A549 (cell line): ENCODE measurements at regions not wholly inside any gene's neighbourhood (a gene's known extent, or its start where the extent isn't known, plus 50 kb on each side); places are given as distances from the start of the nearest gene placed in this dataset.

Source experiments
- CEBPB ChIP-seq, 2 experiments: fragments of >200 bp in 1 of 2; sonication (Bioruptor Twin) in 1 of 2; formaldehyde crosslinking in 1 of 2; IDR thresholded peaks; 2 replicates each; pipeline ENCODE4 v1.6.1; 2012 to 2016
- CTCF ChIP-seq: fragments of >200 bp; sonication (Bioruptor Twin); formaldehyde crosslinking; IDR thresholded peaks from 3 replicates; pipeline ENCODE4 v1.5.1; 2016
- EP300 ChIP-seq, 2 experiments: fragments of >200 bp; sonication (Bioruptor Twin); formaldehyde crosslinking; IDR thresholded peaks; 2 replicates in 1 of 2; 3 replicates in 1 of 2; pipeline ENCODE4 v1.6.1; 2016 to 2017
- ESRRA ChIP-seq: fragments of 150-350 bp; IDR thresholded peaks from 2 replicates; pipeline ENCODE4 v1.6.1; 2014; ENCODE audit warnings: mild to moderate bottlenecking, low read length, borderline replicate concordance
- JUNB ChIP-seq: fragments of >200 bp; sonication (Bioruptor Twin); formaldehyde crosslinking; IDR thresholded peaks from 2 replicates; pipeline ENCODE4 v1.6.1; 2016
- MAX ChIP-seq: IDR thresholded peaks from 2 replicates; pipeline ENCODE4 v1.6.1; 2012
- MAZ ChIP-seq: fragments of 150-350 bp; IDR thresholded peaks from 2 replicates; pipeline ENCODE4 v1.6.1; 2014; ENCODE audit warnings: antibody characterized with exemption, low read depth, low read length, borderline replicate concordance
- NFE2L2 ChIP-seq: fragments of 150-350 bp; conservative IDR thresholded peaks from 2 replicates; pipeline ENCODE4 v1.6.1; 2014; ENCODE audit warnings: low read length
- NR3C1 ChIP-seq: fragments of >200 bp; sonication (Bioruptor Twin); formaldehyde crosslinking; IDR thresholded peaks from 3 replicates; pipeline ENCODE4 v1.6.1; 2017
- RFX5 ChIP-seq: fragments of 450-650 bp; IDR thresholded peaks from 2 replicates; pipeline ENCODE4 v1.7.1; 2014; ENCODE audit warnings: antibody characterized with exemption, mild to moderate bottlenecking, moderate library complexity
- SMC3 ChIP-seq: fragments of >200 bp; sonication (Bioruptor Twin); formaldehyde crosslinking; IDR thresholded peaks from 3 replicates; pipeline ENCODE4 v1.6.1; 2018; ENCODE audit warnings: inconsistent platforms

DNA sequence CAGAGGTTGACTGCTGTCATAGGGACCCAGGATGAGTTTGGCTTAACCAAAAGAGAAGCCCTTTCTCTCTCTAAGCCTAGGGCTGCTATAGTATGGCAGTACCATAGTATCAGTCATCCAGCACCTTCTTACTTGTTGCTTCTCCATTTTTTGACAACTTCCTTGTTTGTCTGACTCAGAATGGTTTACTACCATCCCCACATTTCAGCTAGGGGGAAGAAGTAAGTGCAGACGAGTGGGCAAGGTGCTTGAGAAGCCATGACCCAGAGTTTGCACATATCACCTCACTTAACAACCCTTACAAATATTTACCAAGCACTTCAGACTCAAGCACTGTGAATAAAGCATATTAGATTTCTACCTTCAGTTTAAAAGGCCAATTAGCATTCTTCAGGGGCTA, 289.9 kb upstream of the TSHZ2 start:
- no peak for TF ChIP-seq CTCF
- no peak for TF ChIP-seq SMC3
- TF ChIP-seq MAX: no peak
- TF ChIP-seq JUNB: no peak
- TF ChIP-seq MAZ: no peak
- TF ChIP-seq EP300 (IDR thresholded peaks at IDR 0.05): no peak
- no peak for TF ChIP-seq NR3C1
- no peak for TF ChIP-seq CEBPB (IDR thresholded peaks at IDR 0.05)
- no peak for TF ChIP-seq NFE2L2
- no peak for TF ChIP-seq RFX5
- no peak for TF ChIP-seq ESRRA
